ENCODE measurements at regions not wholly inside any gene's neighbourhood (a gene's known extent, or its start where the extent isn't known, plus 50 kb on each side); places are given as distances from the start of the nearest gene placed in this dataset.

DNA sequence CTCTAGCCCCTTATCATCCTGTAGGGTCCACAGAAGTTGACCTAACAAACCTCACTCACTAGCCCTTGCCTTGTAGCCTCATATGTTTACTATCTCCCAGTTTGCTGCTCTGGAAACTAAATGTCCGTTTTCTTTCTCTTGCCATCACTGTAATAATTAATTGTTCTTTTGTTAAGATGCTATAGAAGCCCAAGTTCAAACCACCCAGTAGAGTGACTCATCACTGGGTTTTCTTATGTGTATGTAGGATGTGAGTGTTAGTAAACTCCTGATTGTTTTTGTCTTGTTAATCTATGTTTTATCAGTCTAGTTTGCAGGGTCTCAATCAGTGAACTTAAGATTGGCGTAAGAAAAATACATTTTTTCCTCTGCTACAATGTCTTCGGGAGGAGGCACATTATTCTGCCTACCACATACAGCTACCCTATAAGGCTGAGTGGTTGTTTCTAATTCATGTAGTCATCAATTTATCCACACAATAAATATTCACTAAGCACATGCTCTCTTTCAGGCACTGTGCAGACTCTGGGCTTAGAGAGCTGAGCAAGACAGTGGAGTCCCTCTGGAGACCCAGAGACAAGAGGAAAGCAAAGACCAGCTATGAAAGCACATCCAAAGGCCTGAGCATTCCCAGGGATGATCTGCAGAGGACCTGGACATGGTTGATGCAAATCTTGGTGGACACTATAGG, 474.1 kb upstream of the AKR1E2 start:
- TF ChIP-seq, protein P1, sequence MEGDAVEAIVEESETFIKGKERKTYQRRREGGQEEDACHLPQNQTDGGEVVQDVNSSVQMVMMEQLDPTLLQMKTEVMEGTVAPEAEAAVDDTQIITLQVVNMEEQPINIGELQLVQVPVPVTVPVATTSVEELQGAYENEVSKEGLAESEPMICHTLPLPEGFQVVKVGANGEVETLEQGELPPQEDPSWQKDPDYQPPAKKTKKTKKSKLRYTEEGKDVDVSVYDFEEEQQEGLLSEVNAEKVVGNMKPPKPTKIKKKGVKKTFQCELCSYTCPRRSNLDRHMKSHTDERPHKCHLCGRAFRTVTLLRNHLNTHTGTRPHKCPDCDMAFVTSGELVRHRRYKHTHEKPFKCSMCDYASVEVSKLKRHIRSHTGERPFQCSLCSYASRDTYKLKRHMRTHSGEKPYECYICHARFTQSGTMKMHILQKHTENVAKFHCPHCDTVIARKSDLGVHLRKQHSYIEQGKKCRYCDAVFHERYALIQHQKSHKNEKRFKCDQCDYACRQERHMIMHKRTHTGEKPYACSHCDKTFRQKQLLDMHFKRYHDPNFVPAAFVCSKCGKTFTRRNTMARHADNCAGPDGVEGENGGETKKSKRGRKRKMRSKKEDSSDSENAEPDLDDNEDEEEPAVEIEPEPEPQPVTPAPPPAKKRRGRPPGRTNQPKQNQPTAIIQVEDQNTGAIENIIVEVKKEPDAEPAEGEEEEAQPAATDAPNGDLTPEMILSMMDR (conservative IDR thresholded peaks at IDR 0.05; ENCODE audit: low read depth, low read length), result no peak
- no peak overlapping the region for H3K4me3 ChIP-seq (ENCODE audit: low read depth, low read length)
- DNase-seq (ENCODE audit: low read depth), result peak; percentile 56

DNA sequence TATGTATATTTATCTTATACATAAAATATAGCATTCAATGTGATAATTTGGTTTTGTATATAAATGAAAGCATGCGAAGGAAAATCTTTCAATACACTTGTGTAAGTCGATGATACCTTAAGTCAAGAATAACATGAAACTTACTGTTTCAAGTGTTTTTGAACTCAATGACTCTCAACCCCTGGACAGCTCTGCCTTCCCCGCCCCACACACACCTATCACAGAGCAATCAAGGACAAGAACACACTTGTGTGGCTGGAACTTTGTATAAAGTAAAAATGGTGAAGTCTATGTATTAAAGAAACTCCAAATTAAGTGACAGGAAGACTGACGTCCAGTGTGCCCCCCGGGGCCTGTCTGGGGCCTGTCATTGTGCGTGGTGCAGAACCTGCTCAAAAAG, 478.6 kb upstream of the AKR1E2 start:
- DNase-seq (ENCODE audit: low read depth), result no peak
- TF ChIP-seq, protein P1 (conservative IDR thresholded peaks at IDR 0.05; ENCODE audit: low read depth, low read length), result no peak
- H3K4me3 ChIP-seq (ENCODE audit: low read depth, low read length), result no peak overlapping the region

DNA sequence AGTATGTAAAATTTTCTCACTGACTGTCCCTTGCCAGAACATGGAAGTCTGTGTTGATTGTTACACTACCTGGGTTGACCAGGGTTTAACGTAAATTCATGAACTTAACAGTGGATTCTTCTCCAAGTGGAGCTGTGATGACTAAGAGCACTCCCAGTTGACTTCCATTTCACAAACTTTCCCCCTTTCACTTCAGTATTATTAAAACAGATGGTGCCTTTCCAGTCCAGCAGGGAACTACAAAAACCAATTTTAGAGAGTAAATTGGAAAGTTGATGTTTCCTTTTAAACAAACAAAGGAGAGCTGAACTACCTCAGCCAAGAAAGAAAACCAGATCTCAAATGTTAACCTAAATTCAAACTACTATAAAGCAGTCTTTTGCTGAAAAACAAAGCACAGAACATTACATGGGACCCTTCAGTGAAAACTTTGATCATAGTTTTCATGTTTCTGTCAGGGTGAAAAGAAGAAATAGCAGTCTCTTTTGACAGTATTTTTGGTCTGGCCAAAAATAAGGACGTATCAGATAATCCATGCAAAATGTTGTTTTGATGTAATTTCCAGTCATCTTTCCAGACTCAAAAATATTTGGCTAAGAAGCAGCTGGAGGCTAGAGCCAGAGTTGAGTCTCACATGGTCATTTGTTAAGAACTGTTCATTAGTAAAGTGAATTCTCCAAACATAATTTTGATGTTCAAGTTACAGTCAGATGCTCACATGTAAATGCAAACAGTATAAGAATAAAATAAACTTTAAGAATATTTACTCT, 479.9 kb upstream of the AKR1E2 start:
- DNase-seq (ENCODE audit: low read depth), result no peak
- no peak overlapping the region for H3K4me3 ChIP-seq (ENCODE audit: low read depth, low read length)
- TF ChIP-seq, protein P1 (conservative IDR thresholded peaks at IDR 0.05; ENCODE audit: low read depth, low read length), result no peak

DNA sequence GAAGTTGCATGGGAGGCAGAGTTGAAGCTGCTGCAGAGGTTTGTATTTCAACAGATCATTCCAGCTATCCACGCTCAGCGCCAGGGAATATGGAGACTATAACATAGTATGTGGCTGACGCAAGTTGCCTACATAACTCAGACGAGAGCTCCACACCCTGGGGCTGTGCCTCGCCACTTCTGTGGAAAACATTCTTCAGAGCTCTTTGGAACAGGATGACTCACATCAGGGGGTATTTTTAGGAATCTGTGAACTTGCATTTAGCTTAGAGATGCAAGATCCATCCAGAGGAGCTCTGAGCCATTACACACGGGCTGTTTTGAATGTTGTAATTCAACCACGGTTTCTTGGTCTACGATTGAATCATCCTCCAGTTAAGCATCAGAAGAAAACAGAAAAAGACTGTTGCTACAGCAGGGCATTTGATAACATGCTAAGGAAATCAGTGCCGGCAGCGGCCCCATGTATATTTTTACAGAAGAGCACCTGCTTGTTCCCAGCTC, 481.5 kb upstream of the AKR1E2 start:
- H3K4me3 ChIP-seq (ENCODE audit: low read depth, low read length), result no peak overlapping the region
- TF ChIP-seq, protein P1 (conservative IDR thresholded peaks at IDR 0.05; ENCODE audit: low read depth, low read length), result peak; percentile 43
- DNase-seq (ENCODE audit: low read depth), result peak; percentile 99

DNA sequence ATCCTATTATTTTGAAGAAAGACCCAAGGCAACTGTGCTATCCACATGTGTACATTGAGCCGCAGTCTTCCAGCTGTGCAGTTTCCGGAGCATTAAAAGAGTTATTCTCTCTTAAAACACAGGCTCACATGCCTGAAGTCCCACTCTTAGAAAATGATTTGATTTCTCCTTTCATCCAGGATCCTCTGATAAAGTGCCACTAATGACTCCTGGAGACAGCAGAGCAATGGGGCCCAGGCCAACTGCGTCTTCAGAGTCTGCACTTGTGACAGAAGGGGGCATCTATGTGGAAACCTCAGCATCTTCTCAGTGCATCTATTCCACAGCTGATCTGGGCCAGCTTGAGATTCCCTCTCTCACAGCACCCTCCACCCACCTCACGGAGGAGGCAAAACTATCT, 482.1 kb upstream of the AKR1E2 start:
- peak; percentile 54 for DNase-seq (ENCODE audit: low read depth)
- TF ChIP-seq, protein P1 (conservative IDR thresholded peaks at IDR 0.05; ENCODE audit: low read depth, low read length), result peak; percentile 13
- H3K4me3 ChIP-seq (ENCODE audit: low read depth, low read length), result no peak overlapping the region

DNA sequence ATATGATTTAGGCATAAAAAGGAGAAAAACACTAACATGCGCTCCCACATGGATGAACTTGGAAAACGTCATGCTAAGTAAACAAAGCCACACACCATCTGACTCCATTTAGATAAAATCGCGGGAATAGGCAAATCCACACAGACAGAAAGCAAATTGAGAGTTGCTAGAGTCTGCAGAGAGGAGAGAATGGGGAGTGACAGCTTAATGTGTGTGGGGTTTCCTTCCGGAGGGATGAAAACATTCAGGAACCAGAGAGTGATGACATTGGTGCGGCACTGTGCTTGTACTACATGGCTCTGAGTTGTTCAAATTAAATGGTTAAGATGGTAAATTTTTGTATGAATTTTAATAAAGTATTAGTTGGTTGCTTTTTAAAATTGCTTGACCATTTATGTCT, 482.9 kb upstream of the AKR1E2 start:
- TF ChIP-seq, protein P1 (conservative IDR thresholded peaks at IDR 0.05; ENCODE audit: low read depth, low read length), result no peak
- no peak overlapping the region for H3K4me3 ChIP-seq (ENCODE audit: low read depth, low read length)

More for the DNA sequence above, 482.9 kb upstream of the AKR1E2 start:
- DNase-seq (ENCODE audit: low read depth), result no peak
